Caki2 (cell line): ENCODE measurements at regions not wholly inside any gene's neighbourhood (a gene's known extent, or its start where the extent isn't known, plus 50 kb on each side); places are given as distances from the start of the nearest gene placed in this dataset.
A peak's percentile ranks its signal among the peaks of the same experiment; 100 is the strongest.

Experiments used
- DNase-seq: peaks from one replicate; pipeline ENCODE4 v3.0.0-alpha.2; 2015; ENCODE audit warnings: low read depth
- in situ Hi-C: cut with HindIII; loops from 2 replicates; pipeline ENCODE4 v1.10.0; 2016; ENCODE audit warnings: low sequenced_read_pairs, low pct_unique_long_range_greater_than_20kb, mixed read lengths

GRCh38 chr4:37073226-37073840, 171.2 kb upstream of the NWD2 start:
- in situ Hi-C loops: no loop called here
- peak; percentile 3 for DNase-seq

DNA sequence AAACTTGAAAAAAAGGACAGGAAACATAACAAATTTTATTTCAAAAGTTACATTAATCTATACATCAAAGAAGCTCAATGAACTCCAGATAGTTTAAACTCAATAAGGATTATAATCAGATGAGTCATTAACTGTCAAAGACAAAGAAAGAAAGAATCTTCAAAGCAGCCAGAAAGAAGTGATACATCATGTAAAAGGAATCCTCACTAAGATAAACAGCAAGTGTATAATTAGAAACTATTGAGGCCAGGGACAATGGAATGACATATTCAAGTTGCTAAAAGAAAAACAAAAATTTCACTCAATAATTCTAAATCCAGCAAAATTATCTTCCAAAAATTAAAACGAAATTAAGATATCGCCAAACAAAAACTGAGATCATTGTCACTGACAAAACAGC, 161.6 kb upstream of the NWD2 start:
- no peak for DNase-seq
- in situ Hi-C loops: no loop called here

- in situ Hi-C loops: no loop called here
- no peak for DNase-seq
These were observed 148.6 kb upstream of the NWD2 start for GRCh38 chr4:37095925-37096324.

- DNase-seq: no peak
- in situ Hi-C loops: no loop called here
These were observed 143.4 kb upstream of the NWD2 start for GRCh38 chr4:37101182-37101581.

DNA sequence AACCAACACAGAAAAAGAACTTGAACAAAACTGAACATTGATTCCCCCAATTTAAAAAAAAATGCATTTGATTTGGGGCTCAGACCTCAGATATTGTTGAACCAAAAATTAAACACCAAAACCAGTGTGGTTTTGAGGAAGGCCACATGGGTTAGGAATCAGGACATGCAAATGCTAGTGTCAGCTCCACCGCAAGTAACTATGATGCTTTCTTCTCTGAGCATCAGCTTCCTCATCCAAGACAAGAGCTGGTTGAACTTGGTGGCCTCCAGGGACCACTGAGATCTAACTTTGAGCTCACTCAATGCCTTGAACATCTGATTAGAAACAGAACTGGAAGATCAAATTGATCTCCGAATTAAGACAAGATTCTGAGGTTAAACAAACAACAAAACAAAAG, 142.9 kb upstream of the NWD2 start:
- DNase-seq: no peak
- in situ Hi-C loops: no loop called here

DNA sequence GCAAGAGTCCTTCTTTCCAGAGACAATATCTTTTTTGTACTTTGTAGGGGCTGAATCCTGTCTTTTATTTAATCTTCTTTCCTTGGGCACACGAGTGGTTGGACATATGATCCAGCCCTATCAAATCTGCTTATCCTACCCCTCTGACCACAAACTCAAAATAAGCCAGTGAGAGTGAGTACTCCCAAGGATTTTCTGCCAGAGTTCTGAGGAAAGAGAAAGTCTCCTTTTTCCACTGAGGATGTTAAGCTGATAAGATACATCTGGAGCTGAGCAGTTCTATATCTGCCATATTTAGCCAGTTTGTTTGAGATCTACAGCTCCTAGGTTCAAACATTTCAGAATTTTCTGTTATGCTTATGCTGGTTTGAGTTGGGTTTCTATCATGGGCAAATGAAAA, 134.8 kb upstream of the NWD2 start:
- no peak for DNase-seq
- in situ Hi-C loops: no loop called here

DNA sequence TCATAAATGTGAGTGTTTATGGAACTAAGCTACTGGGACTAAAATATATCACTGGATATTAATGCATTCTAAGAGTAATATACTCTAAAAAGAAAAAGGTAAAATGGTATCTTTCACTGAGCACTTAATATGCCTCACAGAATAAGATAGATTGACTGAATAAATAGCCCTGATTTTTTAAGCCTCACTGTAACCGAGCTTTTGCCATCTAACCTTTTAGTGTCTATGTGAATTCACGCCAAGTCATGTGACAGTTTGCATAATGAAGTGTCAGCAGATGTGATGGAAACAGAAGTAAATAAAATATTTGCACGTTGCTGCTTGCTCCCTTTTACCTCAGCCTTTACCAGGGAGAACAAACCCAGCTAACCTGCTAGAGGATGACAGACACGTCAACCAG, 119.7 kb upstream of the NWD2 start:
- in situ Hi-C loops: no loop called here
- DNase-seq: no peak

GRCh38 chr4:37126051-37126450, 118.5 kb upstream of the NWD2 start:
- no peak for DNase-seq
- in situ Hi-C loops: no loop called here

GRCh38 chr4:37130465-37130864, 114.1 kb upstream of the NWD2 start:
- no peak for DNase-seq
- in situ Hi-C loops: no loop called here

- in situ Hi-C loops: no loop called here
- DNase-seq: no peak
These were observed 112.1 kb upstream of the NWD2 start for GRCh38 chr4:37132351-37132974.

DNA sequence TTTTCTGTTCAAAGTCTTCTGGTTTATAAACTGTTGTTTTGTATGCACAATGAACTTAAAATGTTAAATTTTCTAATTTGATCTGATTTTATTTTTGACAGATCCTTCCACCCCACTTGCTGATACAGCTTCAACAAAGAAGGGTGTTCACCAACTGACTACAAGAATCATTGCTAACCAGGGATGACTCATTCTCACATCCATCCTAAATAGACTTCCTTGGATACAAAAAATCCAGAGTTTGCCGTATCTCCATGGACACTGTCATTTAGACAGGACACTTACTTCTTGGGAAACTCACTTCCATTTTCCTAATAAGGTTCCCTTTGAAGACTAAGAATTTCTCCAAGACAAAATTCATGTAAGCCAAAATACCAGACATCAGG, 111.6 kb upstream of the NWD2 start:
- no peak for DNase-seq
- in situ Hi-C loops: no loop called here

DNA sequence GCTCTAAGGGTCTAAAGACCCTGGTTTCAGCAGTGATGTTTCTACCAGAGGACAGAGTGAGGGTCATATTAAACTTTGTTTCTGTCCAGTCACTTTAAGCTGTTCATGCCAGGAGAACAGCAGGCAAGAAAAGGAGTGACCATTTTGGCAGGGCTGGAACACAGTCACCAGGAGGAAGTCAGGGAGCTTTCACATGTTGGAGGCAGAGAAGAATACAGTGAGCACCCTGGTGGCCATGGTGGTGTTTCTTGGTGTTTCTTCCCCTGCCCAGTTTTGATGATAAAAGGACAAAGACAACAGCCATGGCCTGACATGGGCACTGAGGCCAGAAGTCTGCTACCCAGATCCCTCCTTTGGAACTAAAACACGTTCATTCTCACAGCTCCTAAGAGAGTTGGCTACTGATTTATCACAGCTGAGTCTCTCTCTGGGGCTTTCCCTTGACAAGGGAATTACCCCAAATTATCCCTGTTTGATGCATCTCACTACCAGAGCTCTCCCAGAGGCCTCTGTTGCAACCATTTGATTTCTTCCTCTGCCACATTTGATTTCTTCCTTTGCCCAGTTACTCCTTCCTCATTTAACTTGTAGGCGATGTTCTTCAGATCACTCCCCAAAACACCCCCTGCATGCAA, 106.4 kb upstream of the NWD2 start:
- in situ Hi-C loops: no loop called here
- DNase-seq: no peak

- no peak for DNase-seq
- in situ Hi-C loops: no loop called here
These were observed 105.8 kb upstream of the NWD2 start for GRCh38 chr4:37138789-37139188.

DNA sequence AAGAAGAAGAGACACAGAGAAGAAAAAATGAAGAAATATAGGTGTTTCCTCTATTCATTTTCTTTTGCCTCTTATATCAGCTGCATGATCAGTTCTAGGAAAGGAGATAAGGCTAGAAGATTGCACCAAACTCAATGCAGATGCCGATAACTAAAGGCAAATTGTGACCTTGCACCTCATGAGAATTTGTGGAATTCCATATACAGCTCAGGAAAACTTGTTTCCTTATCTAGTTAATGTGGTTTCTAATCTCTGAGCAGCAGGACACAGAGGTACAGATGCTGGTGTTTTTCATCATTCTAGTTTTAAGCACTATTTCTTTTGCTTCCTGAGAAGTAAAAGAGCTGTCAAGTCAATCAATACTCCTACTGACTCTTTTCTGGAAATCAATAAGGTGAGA, 104.6 kb upstream of the NWD2 start:
- in situ Hi-C loops: no loop called here

DNA sequence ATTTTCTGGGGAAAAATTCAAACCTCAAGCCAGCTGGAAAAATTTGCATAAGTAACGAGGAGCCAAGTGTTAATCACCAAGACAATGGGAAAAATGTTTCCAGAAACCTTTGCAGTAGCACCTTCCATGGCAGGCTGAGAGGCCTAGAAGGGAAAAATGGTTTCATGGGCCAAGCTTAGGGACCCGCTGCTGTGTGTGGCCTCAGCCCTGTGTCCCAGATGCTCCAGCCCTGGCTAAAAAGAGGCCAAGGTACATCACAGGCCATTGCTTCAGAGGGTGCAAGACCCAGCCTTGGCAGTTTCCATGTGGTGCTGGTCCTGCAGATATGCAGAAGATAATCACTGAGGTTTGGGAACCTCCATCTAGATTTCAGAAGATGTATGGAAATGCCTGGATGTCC, 98.3 kb upstream of the NWD2 start:
- in situ Hi-C loops: no loop called here
- no peak for DNase-seq

More for the DNA sequence above, 104.6 kb upstream of the NWD2 start:
- no peak for DNase-seq

DNA sequence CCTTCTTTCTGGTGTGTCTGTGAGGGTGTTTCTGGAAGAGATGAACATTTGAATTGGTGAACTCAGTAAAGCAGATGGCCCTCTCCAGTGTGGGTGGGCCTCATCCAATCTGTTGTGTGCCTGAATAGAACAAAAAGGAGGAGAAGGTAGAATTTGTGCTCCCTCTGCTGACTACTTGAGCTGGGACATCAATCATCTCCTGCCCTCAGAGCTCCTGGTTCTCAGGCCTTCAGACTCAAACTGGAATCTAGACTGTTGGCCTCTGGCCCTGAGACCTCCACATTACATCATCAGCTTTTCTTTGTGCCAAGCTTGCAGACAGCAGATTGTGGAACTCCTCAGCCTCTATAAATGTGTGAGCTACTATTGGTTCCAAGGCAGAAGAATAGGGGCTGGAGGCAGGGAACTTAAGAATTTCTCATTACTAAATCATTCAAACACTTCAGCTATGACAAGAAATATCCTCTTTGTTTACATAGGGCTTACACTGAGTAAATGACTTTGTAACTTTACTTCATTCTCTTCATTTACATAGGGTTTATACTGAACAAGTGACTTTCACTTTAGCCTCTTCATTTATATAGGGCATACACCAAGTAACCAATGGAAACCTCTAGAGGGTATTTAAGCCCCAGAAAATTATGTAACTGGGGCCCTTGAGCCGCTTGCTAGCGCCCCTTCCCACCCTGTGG, 86.9 kb upstream of the NWD2 start:
- no peak for DNase-seq

DNA sequence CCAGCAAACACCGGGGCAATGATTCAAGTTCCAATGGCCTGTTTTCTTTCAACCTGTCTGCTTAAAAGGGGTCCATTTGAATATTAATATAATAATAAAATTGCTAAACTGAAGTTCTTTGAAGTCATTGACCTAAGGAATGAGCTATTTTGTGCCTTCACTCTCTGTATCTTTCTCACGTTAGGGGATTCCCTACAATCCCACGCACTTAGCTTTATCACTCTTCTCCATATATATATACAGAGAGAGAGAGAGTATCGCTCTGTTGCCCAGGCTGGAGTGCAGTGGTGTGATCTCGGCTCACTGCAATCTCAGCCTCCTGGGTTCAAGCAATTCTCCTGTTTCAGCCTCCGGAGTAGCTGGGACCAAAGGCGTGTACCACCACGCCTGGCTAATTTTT, 83.9 kb upstream of the NWD2 start:
- no peak for DNase-seq
- in situ Hi-C loops: no loop called here

More for the DNA sequence above, 86.9 kb upstream of the NWD2 start:
- in situ Hi-C loops: no loop called here

DNA sequence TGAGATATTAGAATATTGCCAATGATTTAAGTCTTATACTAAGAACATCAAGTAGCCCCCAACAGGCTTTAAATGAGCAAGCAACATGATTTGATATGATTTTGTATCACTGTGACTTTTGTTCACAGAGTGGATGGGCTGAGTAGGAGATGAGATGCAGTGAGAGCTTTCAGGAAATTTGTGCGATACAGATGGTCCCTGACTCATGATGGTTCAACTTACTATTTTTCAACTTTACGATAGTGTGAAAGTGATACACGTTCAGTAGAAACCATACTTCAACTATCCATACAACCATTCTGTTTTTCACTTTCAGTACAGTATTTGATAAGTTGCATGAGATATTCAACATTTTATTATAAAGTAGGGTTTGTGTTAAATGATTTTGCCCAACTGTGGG, 78.7 kb upstream of the NWD2 start:
- no peak for DNase-seq
- in situ Hi-C loops: no loop called here

DNA sequence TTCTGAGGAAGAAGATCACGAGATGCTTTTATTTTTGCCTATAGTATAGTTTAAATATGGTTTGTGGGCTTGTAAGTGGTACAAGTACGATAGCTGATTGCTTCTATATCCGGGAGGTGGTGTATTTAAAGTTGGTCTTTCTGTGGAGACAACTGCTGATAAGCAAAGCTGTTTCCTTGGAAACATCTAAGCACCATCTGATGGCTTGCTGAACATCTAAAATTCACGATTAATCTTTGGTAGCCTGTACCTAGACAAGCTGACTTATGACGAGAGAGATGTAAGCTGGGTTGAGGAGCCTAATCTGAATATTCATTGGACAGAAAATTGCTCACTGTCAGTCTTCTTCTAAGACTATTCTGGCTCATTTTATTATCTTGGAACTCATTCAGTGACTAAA, 74.6 kb upstream of the NWD2 start:
- no peak for DNase-seq
- in situ Hi-C loops: no loop called here
